ENCODE measurements at regions not wholly inside any gene's neighbourhood (a gene's known extent, or its start where the extent isn't known, plus 50 kb on each side); places are given as distances from the start of the nearest gene placed in this dataset.

DNA sequence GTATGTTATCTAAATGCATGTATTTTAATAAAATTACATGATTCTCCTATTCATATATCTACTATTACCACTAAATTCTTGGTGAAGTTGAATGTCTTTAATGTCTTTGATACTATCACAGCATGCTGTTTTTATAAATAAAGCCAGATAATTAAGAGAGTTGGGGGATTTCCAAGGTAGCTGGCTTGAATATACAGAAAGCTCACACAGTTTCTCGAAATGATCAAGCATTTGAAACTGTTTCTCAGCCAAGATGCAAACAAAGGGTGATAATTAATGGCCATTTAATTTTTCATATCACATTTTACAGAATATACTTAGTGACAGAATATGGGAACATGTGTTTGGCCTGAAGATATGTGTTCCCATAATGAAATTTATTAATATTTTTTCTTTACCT, 145.6 kb upstream of the CDH12 start:
- in situ Hi-C loops (cut with HindIII; ENCODE audit: low sequenced_read_pairs): no loop called here
- DNase-seq (ENCODE audit: low read depth, low spot score): no peak
- TF ChIP-seq, protein P1, sequence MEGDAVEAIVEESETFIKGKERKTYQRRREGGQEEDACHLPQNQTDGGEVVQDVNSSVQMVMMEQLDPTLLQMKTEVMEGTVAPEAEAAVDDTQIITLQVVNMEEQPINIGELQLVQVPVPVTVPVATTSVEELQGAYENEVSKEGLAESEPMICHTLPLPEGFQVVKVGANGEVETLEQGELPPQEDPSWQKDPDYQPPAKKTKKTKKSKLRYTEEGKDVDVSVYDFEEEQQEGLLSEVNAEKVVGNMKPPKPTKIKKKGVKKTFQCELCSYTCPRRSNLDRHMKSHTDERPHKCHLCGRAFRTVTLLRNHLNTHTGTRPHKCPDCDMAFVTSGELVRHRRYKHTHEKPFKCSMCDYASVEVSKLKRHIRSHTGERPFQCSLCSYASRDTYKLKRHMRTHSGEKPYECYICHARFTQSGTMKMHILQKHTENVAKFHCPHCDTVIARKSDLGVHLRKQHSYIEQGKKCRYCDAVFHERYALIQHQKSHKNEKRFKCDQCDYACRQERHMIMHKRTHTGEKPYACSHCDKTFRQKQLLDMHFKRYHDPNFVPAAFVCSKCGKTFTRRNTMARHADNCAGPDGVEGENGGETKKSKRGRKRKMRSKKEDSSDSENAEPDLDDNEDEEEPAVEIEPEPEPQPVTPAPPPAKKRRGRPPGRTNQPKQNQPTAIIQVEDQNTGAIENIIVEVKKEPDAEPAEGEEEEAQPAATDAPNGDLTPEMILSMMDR (IDR thresholded peaks at IDR 0.05; ENCODE audit: low read depth, low read length): no peak
- H3K4me3 ChIP-seq (ENCODE audit: low read depth, low read length): no peak overlapping the region

DNA sequence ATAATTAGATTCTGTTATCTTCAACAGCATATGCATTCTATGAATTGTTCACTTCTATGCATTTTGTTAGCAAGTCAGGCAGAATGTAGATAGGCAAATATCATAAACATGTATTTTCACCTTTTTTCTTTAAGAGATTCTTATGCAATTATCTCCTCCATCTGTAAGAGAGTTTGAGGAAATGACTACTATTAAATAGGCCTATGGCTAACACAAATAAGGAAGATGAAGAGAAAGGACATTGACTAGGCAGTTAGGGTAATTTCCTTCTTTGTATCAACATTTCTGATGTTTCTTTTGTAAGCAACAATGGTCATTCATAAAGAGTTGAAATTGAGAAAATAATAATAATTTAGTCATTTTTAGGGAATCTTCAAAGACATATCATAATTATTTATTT, 145.2 kb upstream of the CDH12 start:
- in situ Hi-C loops (cut with HindIII; ENCODE audit: low sequenced_read_pairs): no loop called here
- TF ChIP-seq, protein P1 (IDR thresholded peaks at IDR 0.05; ENCODE audit: low read depth, low read length): no peak
- DNase-seq (ENCODE audit: low read depth, low spot score): no peak

DNA sequence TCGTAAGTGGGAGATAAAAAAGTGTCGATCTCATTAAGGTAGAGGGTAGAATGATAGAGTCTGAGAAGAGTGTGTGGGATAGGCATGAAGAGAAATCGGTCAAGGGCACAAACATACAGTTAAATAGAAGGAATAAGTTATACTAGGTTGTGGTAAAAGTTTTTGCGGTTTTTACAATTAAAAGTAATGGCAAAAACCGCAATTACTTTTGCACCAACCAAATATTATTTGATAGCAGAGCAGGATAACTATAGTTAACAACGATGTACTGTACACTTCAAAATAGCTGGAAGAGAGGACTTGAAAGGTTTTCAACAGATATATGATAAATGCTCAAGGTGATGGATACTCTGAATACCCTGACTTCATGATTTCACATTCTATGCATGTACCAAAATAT, 135.8 kb upstream of the CDH12 start:
- no peak for DNase-seq (ENCODE audit: low read depth, low spot score)

More for the DNA sequence above, 145.2 kb upstream of the CDH12 start:
- no peak overlapping the region for H3K4me3 ChIP-seq (ENCODE audit: low read depth, low read length)

DNA sequence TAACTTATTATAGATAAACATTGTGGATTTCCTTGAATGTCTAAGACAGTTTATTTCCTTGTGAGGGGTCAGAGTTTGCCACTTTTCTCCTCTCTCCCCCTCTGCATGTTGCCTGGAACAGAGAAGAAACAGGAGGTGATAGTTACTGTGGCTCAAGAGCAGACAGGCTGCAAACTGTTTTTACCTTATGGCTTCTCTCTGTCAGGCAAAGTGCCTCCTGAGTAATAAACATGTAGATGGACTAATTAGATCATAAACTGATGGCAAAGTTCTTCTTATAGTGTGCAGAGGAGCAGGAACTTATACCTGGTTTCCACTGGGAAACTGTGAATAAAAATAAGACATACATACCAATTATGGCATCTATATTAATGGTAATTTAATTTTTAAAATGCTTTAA, 133.1 kb upstream of the CDH12 start:
- no peak for DNase-seq (ENCODE audit: low read depth, low spot score)
- TF ChIP-seq, protein P1 (IDR thresholded peaks at IDR 0.05; ENCODE audit: low read depth, low read length): no peak
- in situ Hi-C loops (cut with HindIII; ENCODE audit: low sequenced_read_pairs): no loop called here
- H3K4me3 ChIP-seq (ENCODE audit: low read depth, low read length): no peak overlapping the region

More for the DNA sequence above, 135.8 kb upstream of the CDH12 start:
- H3K4me3 ChIP-seq (ENCODE audit: low read depth, low read length): no peak overlapping the region
- TF ChIP-seq, protein P1 (IDR thresholded peaks at IDR 0.05; ENCODE audit: low read depth, low read length): no peak
- in situ Hi-C loops (cut with HindIII; ENCODE audit: low sequenced_read_pairs): no loop called here

DNA sequence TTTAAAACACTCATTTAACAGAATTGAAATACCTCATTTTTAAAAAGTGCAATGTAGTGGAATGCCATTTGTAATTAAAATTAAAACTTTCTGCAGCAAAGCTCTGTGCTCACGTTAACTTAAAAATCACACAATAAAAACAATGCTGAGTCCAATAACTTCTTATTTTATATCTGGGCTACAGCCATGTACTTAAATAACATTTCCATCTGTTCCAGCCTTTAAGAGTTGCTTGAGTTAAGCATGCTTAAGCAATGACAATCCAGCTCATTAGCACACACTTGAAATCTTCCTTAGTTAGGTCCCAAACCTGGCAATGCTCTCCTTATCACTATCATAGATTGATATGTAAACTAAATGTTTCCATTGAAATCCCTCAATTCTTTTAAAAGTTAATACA, 132.3 kb upstream of the CDH12 start:
- TF ChIP-seq, protein P1 (IDR thresholded peaks at IDR 0.05; ENCODE audit: low read depth, low read length): no peak
- no peak overlapping the region for H3K4me3 ChIP-seq (ENCODE audit: low read depth, low read length)
- in situ Hi-C loops (cut with HindIII; ENCODE audit: low sequenced_read_pairs): no loop called here
- no peak for DNase-seq (ENCODE audit: low read depth, low spot score)

DNA sequence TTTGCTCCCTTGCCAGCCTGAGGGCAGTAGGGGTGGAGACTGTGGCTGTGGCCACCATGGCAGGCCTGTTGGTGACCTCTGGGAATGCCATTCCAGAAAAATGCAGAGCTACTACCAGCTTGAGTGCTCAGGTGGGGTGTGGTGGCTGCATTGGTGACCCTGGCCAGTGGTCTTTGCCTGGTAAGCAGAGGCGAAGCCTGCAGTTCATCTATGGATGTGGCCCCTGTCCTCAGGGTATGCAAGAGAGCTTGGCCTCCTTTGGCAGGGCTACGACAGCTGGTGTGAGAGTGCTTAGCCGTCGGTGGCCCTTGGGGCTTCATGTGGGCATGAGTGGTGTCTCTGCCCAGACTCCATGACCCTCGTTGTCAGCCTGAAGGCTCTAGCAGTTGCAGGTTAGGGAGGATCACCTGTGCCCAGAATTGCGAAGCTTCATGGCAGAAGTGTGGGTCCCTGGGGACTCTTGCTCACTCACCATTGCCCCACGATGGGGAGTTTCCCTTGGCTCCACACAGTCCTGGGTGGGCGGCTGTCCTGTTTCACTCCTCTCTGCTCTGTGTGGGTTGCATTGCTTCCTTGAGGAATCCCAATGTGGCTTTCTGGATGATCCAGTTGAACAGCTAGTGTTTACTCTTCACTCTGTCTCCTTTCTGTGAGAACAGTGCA, 117.9 kb upstream of the CDH12 start:
- no peak for DNase-seq (ENCODE audit: low read depth, low spot score)
- in situ Hi-C loops (cut with HindIII; ENCODE audit: low sequenced_read_pairs): no loop called here
- TF ChIP-seq, protein P1 (IDR thresholded peaks at IDR 0.05; ENCODE audit: low read depth, low read length): no peak
- no peak overlapping the region for H3K4me3 ChIP-seq (ENCODE audit: low read depth, low read length)
